HG03025 (cell line): ENCODE measurements at regions not wholly inside any gene's neighbourhood (a gene's known extent, or its start where the extent isn't known, plus 50 kb on each side); places are given as distances from the start of the nearest gene placed in this dataset.
"Not testable (repeated sequence)": the region's sequence is repeated elsewhere in the genome, so short reads cannot be mapped to it uniquely, and the experiment has no call there.

ENCODE experiments used
- ATAC-seq: cut with Tn5 transposase; IDR thresholded peaks from one replicate; pipeline ENCODE4 v1.9.1; 2021; ENCODE audit warnings: mild to moderate bottlenecking, moderate library complexity; ENCODE audit not compliant: unreplicated experiment, low FRiP score

GRCh38 chr9:38342532-38342931 is 50.0 kb upstream of the ALDH1B1 start:
- ATAC-seq = no peak

GRCh38 chr9:38342096-38342495 is 50.4 kb upstream of the ALDH1B1 start:
- ATAC-seq = no peak

- ATAC-seq = no peak
These were observed 53.0 kb upstream of the ALDH1B1 start for GRCh38 chr9:38339496-38339895.

GRCh38 chr9:38339087-38339486 is 53.4 kb upstream of the ALDH1B1 start:
- no peak for ATAC-seq

GRCh38 chr9:38338342-38339018 is 54.0 kb upstream of the ALDH1B1 start:
- no peak for ATAC-seq

- no peak for ATAC-seq
These were observed 54.7 kb upstream of the ALDH1B1 start for GRCh38 chr9:38337706-38338264.

- no peak for ATAC-seq
These were observed 55.3 kb upstream of the ALDH1B1 start for GRCh38 chr9:38337181-38337580.

- no peak for ATAC-seq
These were observed 56.2 kb upstream of the ALDH1B1 start for GRCh38 chr9:38336341-38336740.

- ATAC-seq = no peak
These were observed 56.8 kb upstream of the ALDH1B1 start for GRCh38 chr9:38335686-38336085.

- no peak for ATAC-seq
These were observed 58.3 kb upstream of the ALDH1B1 start for GRCh38 chr9:38334234-38334633.

GRCh38 chr9:38333047-38333446 is 59.5 kb upstream of the ALDH1B1 start:
- no peak for ATAC-seq

- ATAC-seq = no peak
These were observed 59.9 kb upstream of the ALDH1B1 start for GRCh38 chr9:38332625-38333024.

GRCh38 chr9:38331141-38331540 is 61.4 kb upstream of the ALDH1B1 start:
- ATAC-seq = no peak

GRCh38 chr9:38329968-38330367 is 62.5 kb upstream of the ALDH1B1 start:
- no peak for ATAC-seq

GRCh38 chr9:38328765-38329164 is 63.7 kb upstream of the ALDH1B1 start:
- ATAC-seq = no peak

GRCh38 chr9:38326122-38326521 is 66.4 kb upstream of the ALDH1B1 start:
- ATAC-seq = no peak

- ATAC-seq = not testable (repeated sequence)
These were observed 68.3 kb upstream of the ALDH1B1 start for GRCh38 chr9:38324213-38324612.

GRCh38 chr9:38322937-38323336 is 69.6 kb upstream of the ALDH1B1 start:
- ATAC-seq = no peak

GRCh38 chr9:38319496-38320173 is 72.9 kb upstream of the ALDH1B1 start:
- ATAC-seq = no peak

- ATAC-seq = peak; percentile 76
These were observed 73.6 kb upstream of the ALDH1B1 start for GRCh38 chr9:38318759-38319495.

GRCh38 chr9:38316166-38316780 is 76.2 kb upstream of the ALDH1B1 start:
- no peak for ATAC-seq
